ENCODE measurements at regions not wholly inside any gene's neighbourhood (a gene's known extent, or its start where the extent isn't known, plus 50 kb on each side); places are given as distances from the start of the nearest gene placed in this dataset.

DNA sequence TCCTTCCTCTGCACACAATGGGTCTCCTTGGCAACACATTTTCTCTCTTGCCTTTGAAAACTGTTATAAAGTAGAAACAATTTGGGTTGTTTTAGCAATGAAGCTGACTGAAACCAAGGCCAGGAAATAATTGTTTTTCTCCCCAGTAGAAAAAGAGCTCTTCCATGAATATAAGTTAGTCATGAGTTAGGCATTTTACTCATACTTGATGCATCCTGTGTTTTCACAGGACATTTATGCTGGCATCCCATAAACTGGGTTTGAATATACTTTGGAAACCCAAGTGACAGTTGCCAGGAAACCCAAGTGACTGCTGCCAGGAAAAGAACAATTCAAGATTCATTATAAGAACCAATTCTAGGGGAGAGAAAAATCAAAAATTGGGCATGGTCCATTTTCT, 128.6 kb upstream of the NPY2R start:
- intact Hi-C loops (cut with micrococcal nuclease): no loop called here

GRCh38 chr4:155081222-155081621, 127.2 kb upstream of the NPY2R start:
- intact Hi-C loops (cut with micrococcal nuclease): no loop called here

DNA sequence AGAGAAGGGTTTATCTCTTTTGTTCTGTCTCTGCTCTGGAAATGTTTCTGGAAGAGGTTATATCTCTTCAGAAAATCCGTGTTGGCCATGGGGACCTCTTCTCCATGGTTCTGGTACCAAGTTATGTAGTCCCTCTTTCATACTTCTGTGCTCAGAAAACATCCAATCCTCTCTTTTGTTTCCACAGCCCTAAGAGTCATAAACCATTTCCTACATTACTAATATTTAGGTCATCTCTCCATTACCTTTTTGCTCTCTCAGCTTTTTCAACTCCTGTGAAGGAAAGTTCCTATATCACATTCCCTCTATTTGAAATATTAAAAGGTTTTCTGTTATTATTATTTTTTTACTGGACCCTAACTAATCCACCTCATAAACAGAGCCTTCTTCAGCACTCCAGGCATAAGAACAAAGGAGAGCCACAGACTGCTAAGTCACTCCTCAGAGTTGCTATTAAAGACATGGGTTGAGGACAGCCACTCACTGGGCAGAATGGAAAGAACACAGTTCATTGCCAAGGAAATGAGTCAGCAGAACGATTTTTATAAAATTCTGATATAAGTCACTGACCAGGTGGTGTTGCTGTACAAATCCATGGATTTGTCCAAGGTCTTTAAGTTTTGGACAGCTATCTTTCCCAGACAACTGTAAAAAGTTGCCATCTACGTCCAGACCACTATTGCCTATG, 122.4 kb upstream of the NPY2R start:
- intact Hi-C loops (cut with micrococcal nuclease): no loop called here

DNA sequence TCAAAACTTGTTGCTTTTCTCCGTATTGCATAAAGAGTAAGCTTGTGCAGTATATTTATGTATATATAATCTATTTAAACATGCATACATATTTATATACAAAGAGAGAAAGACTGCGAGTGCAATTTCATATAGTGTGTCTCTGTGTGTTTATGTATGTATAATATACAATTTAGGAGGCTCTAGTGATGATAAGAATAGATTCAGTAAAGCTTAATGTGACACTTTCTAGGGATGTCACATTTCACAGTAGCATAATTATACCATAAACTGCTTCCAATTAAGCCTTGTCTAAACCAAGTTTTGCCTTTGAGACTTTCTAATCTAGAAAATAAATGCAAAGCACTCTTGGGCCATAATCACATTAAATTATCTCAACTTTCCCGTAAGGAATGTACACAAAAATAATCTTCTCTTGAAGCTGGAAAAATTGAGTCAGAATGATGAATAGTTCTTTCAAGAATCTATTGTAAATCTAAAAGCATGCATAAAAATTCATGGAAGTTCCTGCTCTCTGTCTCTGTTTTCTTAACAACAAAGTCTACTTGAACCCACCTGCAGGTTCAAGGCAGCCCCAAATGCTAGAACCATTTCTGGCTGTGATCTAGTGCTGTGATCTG, 114.1 kb upstream of the NPY2R start:
- intact Hi-C loops (cut with micrococcal nuclease): no loop called here

DNA sequence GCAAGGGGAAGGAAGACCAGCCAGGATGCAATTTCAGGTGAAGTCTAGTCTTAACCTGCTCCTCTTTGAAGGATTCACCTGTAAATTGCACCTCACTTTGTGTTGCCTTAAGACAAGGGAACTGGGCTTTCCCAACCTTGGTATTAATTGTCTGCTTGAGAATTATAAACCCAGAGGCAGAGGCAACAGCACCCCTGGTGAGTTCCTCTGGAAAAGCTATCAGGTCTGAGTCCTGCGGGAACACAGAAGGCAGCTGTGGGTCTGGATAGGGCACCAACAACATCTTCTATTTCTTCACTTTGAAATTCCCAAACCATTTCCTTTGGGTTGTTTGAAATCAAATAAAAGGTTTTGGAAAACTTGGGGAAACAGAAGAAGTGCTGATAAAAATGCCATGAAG, 109.2 kb upstream of the NPY2R start:
- intact Hi-C loops (cut with micrococcal nuclease): no loop called here

- intact Hi-C loops (cut with micrococcal nuclease): no loop called here
These were observed 101.8 kb upstream of the NPY2R start for GRCh38 chr4:155106629-155107028.

- intact Hi-C loops (cut with micrococcal nuclease): no loop called here
These were observed 101.4 kb upstream of the NPY2R start for GRCh38 chr4:155107059-155107458.

- intact Hi-C loops (cut with micrococcal nuclease): no loop called here
These were observed 93.6 kb upstream of the NPY2R start for GRCh38 chr4:155114790-155115189.

DNA sequence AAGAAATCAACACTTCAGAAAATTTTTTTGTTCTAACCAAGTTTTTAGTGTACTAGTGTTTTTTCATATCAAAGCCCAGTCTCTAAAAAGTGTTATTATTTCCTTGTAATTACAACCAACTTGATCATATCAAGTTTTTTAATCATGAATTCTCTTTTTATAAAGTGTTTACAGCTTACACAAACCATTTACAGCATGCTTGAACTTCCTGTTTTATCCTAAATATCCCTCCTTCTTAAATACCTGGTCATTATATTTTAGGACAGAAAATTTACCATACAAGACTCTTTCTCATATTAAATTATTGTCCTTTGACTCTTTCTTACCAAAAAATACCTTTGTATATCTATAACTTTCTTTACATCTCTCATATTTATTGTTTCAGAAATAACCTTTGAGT, 89.4 kb upstream of the NPY2R start:
- intact Hi-C loops (cut with micrococcal nuclease): no loop called here

GRCh38 chr4:155120536-155120935, 87.9 kb upstream of the NPY2R start:
- intact Hi-C loops (cut with micrococcal nuclease): no loop called here

- intact Hi-C loops (cut with micrococcal nuclease): no loop called here
These were observed 86.1 kb upstream of the NPY2R start for GRCh38 chr4:155122382-155122781.

GRCh38 chr4:155134136-155134535, 74.3 kb upstream of the NPY2R start:
- intact Hi-C loops (cut with micrococcal nuclease): no loop called here

GRCh38 chr4:155140889-155141288, 67.5 kb upstream of the NPY2R start:
- intact Hi-C loops (cut with micrococcal nuclease): no loop called here

DNA sequence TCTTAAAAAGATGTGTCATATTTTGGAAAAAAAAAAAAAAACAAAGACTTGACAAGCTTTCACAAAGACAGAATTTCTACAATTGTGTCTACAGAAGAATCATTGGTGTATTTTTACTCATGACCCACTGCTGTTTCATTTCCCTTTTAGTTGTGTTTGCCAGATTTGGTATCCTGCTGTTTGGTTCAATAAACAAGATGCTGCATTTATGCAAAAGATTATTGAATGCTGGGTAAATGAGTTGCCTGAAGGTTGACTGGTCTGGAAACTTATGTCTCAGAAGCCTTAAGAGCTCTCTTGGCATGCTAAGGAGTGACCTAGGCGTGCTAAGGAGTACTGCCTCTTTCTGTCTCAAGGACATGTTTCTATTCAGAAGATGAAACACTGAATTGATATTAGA, 64.9 kb upstream of the NPY2R start:
- intact Hi-C loops (cut with micrococcal nuclease): no loop called here

Data from T-helper 2 cell treated with Interferon-gamma antibody and Interleukin-4, amounts not matched to agents 100 ng/mL and 5 ng/mL, for 36 hours (primary cell).